Endothelial cell of umbilical vein (primary cell): ENCODE measurements at regions not wholly inside any gene's neighbourhood (a gene's known extent, or its start where the extent isn't known, plus 50 kb on each side); places are given as distances from the start of the nearest gene placed in this dataset.

ENCODE experiments used
- EZH2 ChIP-seq: IDR thresholded peaks from 2 replicates; pipeline ENCODE4 v1.6.1; 2012; ENCODE audit warnings: borderline replicate concordance, low read depth, mild to moderate bottlenecking, moderate library complexity, low read length, inconsistent platforms; ENCODE audit not compliant: severe bottlenecking
- FOS ChIP-seq: IDR thresholded peaks from 2 replicates; pipeline ENCODE4 v1.6.1; 2011; ENCODE audit warnings: mild to moderate bottlenecking, low read length, moderate library complexity, borderline replicate concordance; ENCODE audit not compliant: insufficient read depth
- GATA2 ChIP-seq: IDR thresholded peaks from 2 replicates; pipeline ENCODE4 v1.7.0; 2011; ENCODE audit warnings: low read depth, mild to moderate bottlenecking, moderate library complexity, mixed read lengths, low read length; ENCODE audit not compliant: insufficient read length, insufficient read depth
- JUN ChIP-seq: IDR thresholded peaks from 2 replicates; pipeline ENCODE4 v1.6.1; 2011; ENCODE audit warnings: borderline replicate concordance, low read depth; ENCODE audit not compliant: insufficient read length, insufficient read depth
- MYC ChIP-seq: IDR thresholded peaks from one replicate; pipeline ENCODE4 v1.6.1; 2011; ENCODE audit warnings: mild to moderate bottlenecking, low read depth, low read length
- POLR2A ChIP-seq: IDR thresholded peaks from 2 replicates; pipeline ENCODE4 v1.6.1; 2012; ENCODE audit warnings: low read depth, mild to moderate bottlenecking, control low read depth, low read length
- POLR2AphosphoS5 ChIP-seq: IDR thresholded peaks from 2 replicates; pipeline ENCODE4 v1.6.1; 2012; ENCODE audit warnings: low read depth, mild to moderate bottlenecking, control low read depth, low read length, moderate library complexity; ENCODE audit not compliant: insufficient read depth
- TF ChIP-seq, protein P1 (sequence below), 2 donors: IDR thresholded peaks; 1 replicate in 1 of 2; 2 replicates in 1 of 2; pipeline ENCODE4 v1.5.1; 2011; ENCODE audit warnings: low read length in 2 of 2, mild to moderate bottlenecking in 2 of 2, moderate library complexity in 2 of 2, control low read depth in 1 of 2, inconsistent platforms in 1 of 2, low read depth in 1 of 2; ENCODE audit not compliant: insufficient read depth in 1 of 2; ENCODE audit errors: extremely low read depth in 1 of 2
- TF ChIP-seq, protein P2 (sequence below): IDR thresholded peaks from 2 replicates; pipeline ENCODE4 v1.6.1; 2011; ENCODE audit not compliant: insufficient read depth, insufficient read length

DNA sequence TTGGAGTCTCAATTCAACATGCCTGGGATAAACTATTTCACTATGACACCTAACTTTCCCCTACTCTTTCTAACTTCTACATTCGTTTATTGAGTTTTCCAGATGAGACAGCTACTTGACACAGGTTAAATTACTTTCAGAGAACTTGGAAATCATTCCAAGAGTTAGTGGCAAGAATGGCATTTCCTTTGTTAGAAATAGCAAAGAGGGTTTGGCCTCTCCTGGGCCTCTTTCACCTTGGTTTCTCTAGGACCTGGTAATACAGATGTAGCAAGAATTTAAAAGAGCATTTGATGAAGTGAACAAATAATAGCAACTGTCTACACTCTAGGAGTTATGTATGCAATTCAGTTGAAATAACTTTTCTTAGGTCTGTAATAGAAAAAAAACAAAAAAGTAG lies 748.9 kb downstream of the MECOM start:
- TF ChIP-seq, protein P1, sequence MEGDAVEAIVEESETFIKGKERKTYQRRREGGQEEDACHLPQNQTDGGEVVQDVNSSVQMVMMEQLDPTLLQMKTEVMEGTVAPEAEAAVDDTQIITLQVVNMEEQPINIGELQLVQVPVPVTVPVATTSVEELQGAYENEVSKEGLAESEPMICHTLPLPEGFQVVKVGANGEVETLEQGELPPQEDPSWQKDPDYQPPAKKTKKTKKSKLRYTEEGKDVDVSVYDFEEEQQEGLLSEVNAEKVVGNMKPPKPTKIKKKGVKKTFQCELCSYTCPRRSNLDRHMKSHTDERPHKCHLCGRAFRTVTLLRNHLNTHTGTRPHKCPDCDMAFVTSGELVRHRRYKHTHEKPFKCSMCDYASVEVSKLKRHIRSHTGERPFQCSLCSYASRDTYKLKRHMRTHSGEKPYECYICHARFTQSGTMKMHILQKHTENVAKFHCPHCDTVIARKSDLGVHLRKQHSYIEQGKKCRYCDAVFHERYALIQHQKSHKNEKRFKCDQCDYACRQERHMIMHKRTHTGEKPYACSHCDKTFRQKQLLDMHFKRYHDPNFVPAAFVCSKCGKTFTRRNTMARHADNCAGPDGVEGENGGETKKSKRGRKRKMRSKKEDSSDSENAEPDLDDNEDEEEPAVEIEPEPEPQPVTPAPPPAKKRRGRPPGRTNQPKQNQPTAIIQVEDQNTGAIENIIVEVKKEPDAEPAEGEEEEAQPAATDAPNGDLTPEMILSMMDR (IDR thresholded peaks at IDR 0.05; ENCODE audit: extremely low read depth in 1 of 2, insufficient read depth in 1 of 2, low read depth in 1 of 2, low read length in 2 of 2) = no peak
- TF ChIP-seq JUN (no peak), POLR2A (no peak), POLR2AphosphoS5 (no peak), EZH2 (no peak), GATA2 (no peak), MYC (no peak), FOS (no peak)
- TF ChIP-seq, protein P2, sequence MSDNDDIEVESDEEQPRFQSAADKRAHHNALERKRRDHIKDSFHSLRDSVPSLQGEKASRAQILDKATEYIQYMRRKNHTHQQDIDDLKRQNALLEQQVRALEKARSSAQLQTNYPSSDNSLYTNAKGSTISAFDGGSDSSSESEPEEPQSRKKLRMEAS = no peak
